Peyer's patch (tissue), 4 donors: ENCODE measurements at regions not wholly inside any gene's neighbourhood (a gene's known extent, or its start where the extent isn't known, plus 50 kb on each side); places are given as distances from the start of the nearest gene placed in this dataset.
"Not testable (repeated sequence)": the region's sequence is repeated elsewhere in the genome, so short reads cannot be mapped to it uniquely, and the experiment has no call there.

Source experiments
- POLR2A ChIP-seq, 2 donors: fragments of 450-650 bp; IDR thresholded peaks; one replicate each; pipeline ENCODE4 v1.5.1; 2017; ENCODE audit warnings: antibody characterized with exemption in 2 of 2, mild to moderate bottlenecking in 2 of 2, moderate library complexity in 2 of 2
- TF ChIP-seq, protein P1 (sequence below), 6 experiments: fragments of 450-650 bp in 4 of 6; fragments of 200-600 bp in 2 of 6; sonication (generic) in 1 of 6; IDR thresholded peaks; one replicate each; pipeline ENCODE4 v1.5.1; 2017 to 2019; ENCODE audit warnings: antibody characterized with exemption in 6 of 6, mild to moderate bottlenecking in 3 of 6, moderate library complexity in 1 of 6

- TF ChIP-seq, protein P1, sequence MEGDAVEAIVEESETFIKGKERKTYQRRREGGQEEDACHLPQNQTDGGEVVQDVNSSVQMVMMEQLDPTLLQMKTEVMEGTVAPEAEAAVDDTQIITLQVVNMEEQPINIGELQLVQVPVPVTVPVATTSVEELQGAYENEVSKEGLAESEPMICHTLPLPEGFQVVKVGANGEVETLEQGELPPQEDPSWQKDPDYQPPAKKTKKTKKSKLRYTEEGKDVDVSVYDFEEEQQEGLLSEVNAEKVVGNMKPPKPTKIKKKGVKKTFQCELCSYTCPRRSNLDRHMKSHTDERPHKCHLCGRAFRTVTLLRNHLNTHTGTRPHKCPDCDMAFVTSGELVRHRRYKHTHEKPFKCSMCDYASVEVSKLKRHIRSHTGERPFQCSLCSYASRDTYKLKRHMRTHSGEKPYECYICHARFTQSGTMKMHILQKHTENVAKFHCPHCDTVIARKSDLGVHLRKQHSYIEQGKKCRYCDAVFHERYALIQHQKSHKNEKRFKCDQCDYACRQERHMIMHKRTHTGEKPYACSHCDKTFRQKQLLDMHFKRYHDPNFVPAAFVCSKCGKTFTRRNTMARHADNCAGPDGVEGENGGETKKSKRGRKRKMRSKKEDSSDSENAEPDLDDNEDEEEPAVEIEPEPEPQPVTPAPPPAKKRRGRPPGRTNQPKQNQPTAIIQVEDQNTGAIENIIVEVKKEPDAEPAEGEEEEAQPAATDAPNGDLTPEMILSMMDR (IDR thresholded peaks at IDR 0.05): not testable (repeated sequence)
- TF ChIP-seq POLR2A (IDR thresholded peaks at IDR 0.05): not testable (repeated sequence)
Measured at GRCh38 chr2:87412036-87412820, 335.7 kb upstream of the PLGLB2 start.
